ENCODE measurements at regions not wholly inside any gene's neighbourhood (a gene's known extent, or its start where the extent isn't known, plus 50 kb on each side); places are given as distances from the start of the nearest gene placed in this dataset.

DNA sequence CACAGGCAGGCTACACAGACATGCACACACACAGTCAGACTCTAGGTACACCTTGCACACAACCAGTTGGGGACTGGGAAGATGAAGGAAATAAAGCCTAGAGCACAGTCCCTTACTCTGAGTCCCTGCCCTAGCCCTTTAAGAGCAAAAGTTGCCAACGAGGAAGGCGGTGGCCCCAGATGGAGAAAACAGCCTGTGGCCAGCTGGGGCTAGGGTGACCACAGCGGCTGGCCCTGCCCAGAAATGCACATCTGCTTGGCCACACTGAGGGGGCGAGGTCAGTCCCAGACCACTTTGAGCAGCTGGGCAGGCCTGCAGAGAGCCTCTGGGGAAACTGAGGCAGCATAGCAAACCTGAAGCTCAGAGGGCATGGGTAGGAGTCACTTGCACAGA is 52.3 kb downstream of the PTPRS start:
- TF ChIP-seq, protein P1, sequence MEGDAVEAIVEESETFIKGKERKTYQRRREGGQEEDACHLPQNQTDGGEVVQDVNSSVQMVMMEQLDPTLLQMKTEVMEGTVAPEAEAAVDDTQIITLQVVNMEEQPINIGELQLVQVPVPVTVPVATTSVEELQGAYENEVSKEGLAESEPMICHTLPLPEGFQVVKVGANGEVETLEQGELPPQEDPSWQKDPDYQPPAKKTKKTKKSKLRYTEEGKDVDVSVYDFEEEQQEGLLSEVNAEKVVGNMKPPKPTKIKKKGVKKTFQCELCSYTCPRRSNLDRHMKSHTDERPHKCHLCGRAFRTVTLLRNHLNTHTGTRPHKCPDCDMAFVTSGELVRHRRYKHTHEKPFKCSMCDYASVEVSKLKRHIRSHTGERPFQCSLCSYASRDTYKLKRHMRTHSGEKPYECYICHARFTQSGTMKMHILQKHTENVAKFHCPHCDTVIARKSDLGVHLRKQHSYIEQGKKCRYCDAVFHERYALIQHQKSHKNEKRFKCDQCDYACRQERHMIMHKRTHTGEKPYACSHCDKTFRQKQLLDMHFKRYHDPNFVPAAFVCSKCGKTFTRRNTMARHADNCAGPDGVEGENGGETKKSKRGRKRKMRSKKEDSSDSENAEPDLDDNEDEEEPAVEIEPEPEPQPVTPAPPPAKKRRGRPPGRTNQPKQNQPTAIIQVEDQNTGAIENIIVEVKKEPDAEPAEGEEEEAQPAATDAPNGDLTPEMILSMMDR (IDR thresholded peaks at IDR 0.05) = no peak
- no peak for TF ChIP-seq POLR2A (IDR thresholded peaks at IDR 0.05)
- no peak for TF ChIP-seq EP300 (IDR thresholded peaks at IDR 0.05)
- TF ChIP-seq POLR2AphosphoS5 (IDR thresholded peaks at IDR 0.05) = no peak
